ENCODE measurements at regions not wholly inside any gene's neighbourhood (a gene's known extent, or its start where the extent isn't known, plus 50 kb on each side); places are given as distances from the start of the nearest gene placed in this dataset.

DNA sequence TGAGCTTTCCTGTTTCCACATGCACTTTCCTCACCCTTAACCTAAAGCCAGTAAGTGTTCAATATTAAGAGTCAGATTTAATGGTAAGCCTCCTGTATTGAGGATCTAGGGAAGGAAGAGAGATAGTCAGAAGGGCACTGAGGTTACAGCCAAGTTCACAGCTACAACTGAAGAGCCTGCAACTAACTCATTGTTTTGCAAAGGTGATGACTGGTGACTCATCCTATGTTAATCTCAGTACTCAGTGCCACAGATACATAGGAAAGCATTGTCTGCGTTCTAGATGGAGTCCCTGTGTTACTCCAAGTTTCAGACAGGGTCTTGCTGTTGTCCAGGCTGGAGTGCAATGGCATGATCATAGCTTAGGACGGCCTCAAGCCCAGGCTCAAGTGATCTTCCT lies 157.0 kb upstream of the RBM19 start:
- Histone ChIP-seq H3K27ac (ENCODE audit: low read depth, low read length, poor library complexity, severe bottlenecking) (no peak overlapping the region), H3K4me1 (ENCODE audit: insufficient read depth, low read length, poor library complexity, severe bottlenecking) (no peaks in the 10 kb centered on the region), H3K36me3 (ENCODE audit: insufficient read depth, low read length, poor library complexity, severe bottlenecking) (no peaks in the 10 kb centered on the region), H3K4me3 (ENCODE audit: low read depth, low read length, poor library complexity, severe bottlenecking) (no peak overlapping the region), H3K27me3 (replicated peaks; ENCODE audit: insufficient read depth, low read depth, low read length, poor library complexity) (no peaks in the 10 kb centered on the region), H3K9me3 (ENCODE audit: low read depth, low read length, poor library complexity, severe bottlenecking) (no peaks in the 10 kb centered on the region)
- TF ChIP-seq, protein P1, sequence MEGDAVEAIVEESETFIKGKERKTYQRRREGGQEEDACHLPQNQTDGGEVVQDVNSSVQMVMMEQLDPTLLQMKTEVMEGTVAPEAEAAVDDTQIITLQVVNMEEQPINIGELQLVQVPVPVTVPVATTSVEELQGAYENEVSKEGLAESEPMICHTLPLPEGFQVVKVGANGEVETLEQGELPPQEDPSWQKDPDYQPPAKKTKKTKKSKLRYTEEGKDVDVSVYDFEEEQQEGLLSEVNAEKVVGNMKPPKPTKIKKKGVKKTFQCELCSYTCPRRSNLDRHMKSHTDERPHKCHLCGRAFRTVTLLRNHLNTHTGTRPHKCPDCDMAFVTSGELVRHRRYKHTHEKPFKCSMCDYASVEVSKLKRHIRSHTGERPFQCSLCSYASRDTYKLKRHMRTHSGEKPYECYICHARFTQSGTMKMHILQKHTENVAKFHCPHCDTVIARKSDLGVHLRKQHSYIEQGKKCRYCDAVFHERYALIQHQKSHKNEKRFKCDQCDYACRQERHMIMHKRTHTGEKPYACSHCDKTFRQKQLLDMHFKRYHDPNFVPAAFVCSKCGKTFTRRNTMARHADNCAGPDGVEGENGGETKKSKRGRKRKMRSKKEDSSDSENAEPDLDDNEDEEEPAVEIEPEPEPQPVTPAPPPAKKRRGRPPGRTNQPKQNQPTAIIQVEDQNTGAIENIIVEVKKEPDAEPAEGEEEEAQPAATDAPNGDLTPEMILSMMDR (conservative IDR thresholded peaks at IDR 0.05; ENCODE audit: low read depth, low read length), result no peak
- no peak for TF ChIP-seq EZH2 (IDR thresholded peaks at IDR 0.05; ENCODE audit: borderline replicate concordance, low read depth, low read length, poor library complexity, severe bottlenecking)
- POLR2A ChIA-PET (ENCODE audit: low non-redundant PET), result no interaction called here
- CTCF ChIA-PET, result no interaction called here
- no TSS peak for BruUV-seq (replicated peaks)
- intact Hi-C loops (cut with micrococcal nuclease; ENCODE audit: unreplicated experiment), result no loop called here
- DNase-seq (ENCODE audit: low spot score), result no peak

DNA sequence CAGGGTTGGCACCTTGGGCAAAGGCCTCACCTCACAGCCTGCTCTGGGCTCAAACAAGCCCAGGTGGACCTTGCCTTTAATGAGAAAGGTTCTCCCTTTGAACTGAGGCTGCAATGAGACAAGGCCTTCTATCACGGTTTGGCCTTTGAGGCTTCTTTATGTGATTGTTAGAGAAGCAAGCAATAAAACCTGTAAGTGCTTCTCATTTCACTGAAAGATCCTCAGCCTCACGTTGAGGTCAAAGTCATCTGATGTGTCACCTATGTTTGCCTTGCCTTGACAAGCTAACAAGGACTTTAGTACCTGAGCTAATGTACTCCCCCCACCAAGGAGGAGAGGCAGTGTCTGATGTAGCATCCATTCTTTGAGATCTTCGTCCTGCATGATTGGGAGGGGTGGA lies 155.9 kb upstream of the RBM19 start:
- no peak overlapping the region for H3K4me3 ChIP-seq (ENCODE audit: low read depth, low read length, poor library complexity, severe bottlenecking)
- ChIA-PET POLR2A (ENCODE audit: low non-redundant PET) (no interaction called here), CTCF (no interaction called here)
- no peaks in the 10 kb centered on the region for H3K4me1 ChIP-seq (ENCODE audit: insufficient read depth, low read length, poor library complexity, severe bottlenecking)
- H3K27ac ChIP-seq (ENCODE audit: low read depth, low read length, poor library complexity, severe bottlenecking), result no peak overlapping the region
- H3K27me3 ChIP-seq (replicated peaks; ENCODE audit: insufficient read depth, low read depth, low read length, poor library complexity), result no peaks in the 10 kb centered on the region
- intact Hi-C loops (cut with micrococcal nuclease; ENCODE audit: unreplicated experiment), result no loop called here
- no peak for TF ChIP-seq EZH2 (IDR thresholded peaks at IDR 0.05; ENCODE audit: borderline replicate concordance, low read depth, low read length, poor library complexity, severe bottlenecking)
- TF ChIP-seq, protein P1 (conservative IDR thresholded peaks at IDR 0.05; ENCODE audit: low read depth, low read length), result no peak
- no TSS peak for BruUV-seq (replicated peaks)
- no peak for DNase-seq (ENCODE audit: low spot score)
- no peaks in the 10 kb centered on the region for H3K36me3 ChIP-seq (ENCODE audit: insufficient read depth, low read length, poor library complexity, severe bottlenecking)
- no peaks in the 10 kb centered on the region for H3K9me3 ChIP-seq (ENCODE audit: low read depth, low read length, poor library complexity, severe bottlenecking)

- DNase-seq (ENCODE audit: low spot score), result no peak
- TF ChIP-seq, protein P1 (conservative IDR thresholded peaks at IDR 0.05; ENCODE audit: low read depth, low read length), result no peak
- no peaks in the 10 kb centered on the region for H3K9me3 ChIP-seq (ENCODE audit: low read depth, low read length, poor library complexity, severe bottlenecking)
- ChIA-PET CTCF (no interaction called here), POLR2A (ENCODE audit: low non-redundant PET) (no interaction called here)
- BruUV-seq (replicated peaks), result no TSS peak
- no peak overlapping the region for H3K27ac ChIP-seq (ENCODE audit: low read depth, low read length, poor library complexity, severe bottlenecking)
- no peaks in the 10 kb centered on the region for H3K4me1 ChIP-seq (ENCODE audit: insufficient read depth, low read length, poor library complexity, severe bottlenecking)
- peaks cover 3% of the 10 kb centered on the region for H3K27me3 ChIP-seq (replicated peaks; ENCODE audit: insufficient read depth, low read depth, low read length, poor library complexity)
- H3K4me3 ChIP-seq (ENCODE audit: low read depth, low read length, poor library complexity, severe bottlenecking), result no peak overlapping the region
- no peaks in the 10 kb centered on the region for H3K36me3 ChIP-seq (ENCODE audit: insufficient read depth, low read length, poor library complexity, severe bottlenecking)
- intact Hi-C loops (cut with micrococcal nuclease; ENCODE audit: unreplicated experiment), result no loop called here
Measured at GRCh38 chr12:114119316-114119715, 153.2 kb upstream of the RBM19 start.

All from A673 (cell line).